NCI-H446 (cell line): ENCODE measurements at regions not wholly inside any gene's neighbourhood (a gene's known extent, or its start where the extent isn't known, plus 50 kb on each side); places are given as distances from the start of the nearest gene placed in this dataset.

Source experiments
- DNase-seq, 2 experiments: peaks; one replicate each; lab custom pipeline; 2025; lab: John Stamatoyannopoulos, UW

DNA sequence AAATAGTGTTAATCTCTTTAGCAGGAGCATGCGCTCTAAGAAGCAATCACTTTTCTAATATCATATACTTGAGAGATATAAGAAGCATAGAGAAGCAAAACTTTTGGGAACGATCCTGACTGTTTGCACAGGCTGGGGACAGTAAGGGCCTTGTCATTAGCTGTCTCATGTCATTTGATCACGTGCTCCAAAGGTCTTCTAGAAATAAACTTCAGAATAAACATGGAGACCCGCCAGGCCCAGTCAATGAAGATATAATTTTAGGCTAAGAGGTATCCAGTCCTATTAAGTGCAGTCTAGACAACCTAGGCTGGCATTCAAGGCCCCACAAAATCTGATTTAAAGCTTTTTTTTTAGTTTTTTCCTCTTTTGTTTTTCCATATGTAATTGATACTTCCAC, 111.0 kb upstream of the APC start:
- DNase-seq: no peak

- no peak for DNase-seq
These were observed 109.3 kb upstream of the APC start for GRCh38 chr5:112628214-112628980.

DNA sequence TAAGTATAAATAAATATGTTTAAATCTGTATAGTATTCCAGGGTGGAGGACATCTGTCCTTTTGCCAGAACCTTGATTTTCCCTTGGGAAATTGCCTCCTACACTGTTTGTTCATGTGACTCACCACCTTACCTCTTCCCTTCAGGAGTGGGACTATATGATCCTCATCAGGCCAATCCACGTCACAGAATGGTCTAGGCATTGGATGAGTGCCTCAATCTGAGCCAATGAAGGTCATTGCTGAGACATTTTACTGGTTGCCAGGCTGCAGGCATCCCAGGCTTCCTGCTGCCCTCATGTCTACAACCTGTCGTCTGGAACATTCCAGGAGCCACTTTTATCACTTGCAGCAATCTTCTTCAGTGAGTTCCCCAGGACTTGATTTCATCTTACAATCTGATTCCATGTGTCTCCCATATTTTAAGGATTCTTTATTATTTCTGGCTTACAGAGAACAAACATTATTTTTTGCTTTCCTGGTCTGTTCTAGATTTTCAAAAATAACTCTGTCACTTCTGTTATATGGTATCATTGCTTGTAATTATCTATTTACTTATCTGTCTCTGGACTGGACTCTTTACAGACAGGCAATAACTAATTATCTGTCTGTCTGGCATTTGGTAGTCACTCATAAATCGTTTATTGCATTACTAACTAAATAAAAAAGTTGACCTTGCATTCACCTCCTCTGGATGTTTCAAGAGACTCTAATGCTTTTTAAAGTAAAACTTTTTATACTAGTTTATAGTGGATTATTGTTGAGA, 107.3 kb upstream of the APC start:
- no peak for DNase-seq

DNA sequence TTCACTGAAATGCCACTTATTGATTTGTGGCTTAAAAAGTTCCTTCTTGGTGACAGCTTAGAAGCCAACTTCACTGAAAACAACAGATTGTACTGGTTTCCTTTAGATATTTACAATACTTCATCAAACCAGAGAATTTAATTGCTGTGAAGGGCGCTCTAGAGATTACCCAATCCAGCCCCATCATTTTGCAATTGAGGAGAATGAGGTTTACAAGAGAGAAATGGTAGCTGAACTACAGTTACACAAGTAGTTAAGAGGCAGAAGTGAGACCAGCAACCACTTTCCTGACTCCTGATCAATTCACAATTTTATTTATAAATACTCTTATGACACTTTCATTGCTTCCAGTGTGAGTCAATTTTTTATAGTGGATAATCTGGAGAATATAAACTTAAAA, 103.5 kb upstream of the APC start:
- DNase-seq: no peak

DNA sequence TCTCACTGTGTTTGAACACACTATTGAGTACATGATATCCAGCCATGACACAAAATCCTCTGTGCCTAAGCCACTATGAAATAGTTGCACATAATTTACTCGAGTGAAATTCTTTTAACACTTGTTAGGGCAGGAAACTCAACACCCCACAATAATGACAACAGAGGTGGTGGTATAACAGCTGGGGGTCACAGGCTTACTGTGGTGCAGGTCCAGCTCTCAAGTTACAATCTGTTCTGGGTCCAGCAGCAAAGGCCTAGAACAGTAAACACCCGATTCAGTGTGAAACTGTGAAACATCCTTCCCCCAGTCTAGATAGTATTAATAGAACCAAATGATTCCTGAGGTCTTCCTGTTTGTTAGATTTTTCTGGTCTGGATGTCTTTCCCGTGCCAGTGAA, 102.9 kb upstream of the APC start:
- no peak for DNase-seq

DNA sequence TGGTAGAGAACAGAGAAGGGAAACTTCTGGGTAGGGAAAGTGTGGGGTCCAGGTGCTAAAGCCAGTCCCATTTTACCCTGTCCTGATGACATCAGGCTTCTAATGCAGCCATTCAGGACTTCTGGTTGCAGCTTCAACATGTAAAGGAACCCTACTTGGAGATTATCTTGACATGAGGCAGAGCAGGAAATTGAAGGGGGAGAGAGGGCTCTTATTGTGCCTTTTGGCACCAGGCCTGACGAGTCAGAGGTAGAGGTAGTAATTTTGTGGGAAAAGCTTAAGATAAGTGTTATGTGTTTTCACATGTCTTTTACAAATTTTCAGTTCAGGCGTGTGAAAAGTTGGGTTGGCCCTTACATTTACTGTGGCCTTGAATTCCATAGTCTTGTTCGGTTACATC, 102.4 kb upstream of the APC start:
- no peak for DNase-seq

GRCh38 chr5:112635771-112636731, 101.6 kb upstream of the APC start:
- DNase-seq: no peak

GRCh38 chr5:112636751-112637150, 100.9 kb upstream of the APC start:
- peak in 1 of 2 experiments; percentile 19 for DNase-seq

- peak in 1 of 2 experiments; percentile 19 for DNase-seq
These were observed 100.3 kb upstream of the APC start for GRCh38 chr5:112637343-112637742.

GRCh38 chr5:112640546-112640945, 97.1 kb upstream of the APC start:
- no peak for DNase-seq

DNA sequence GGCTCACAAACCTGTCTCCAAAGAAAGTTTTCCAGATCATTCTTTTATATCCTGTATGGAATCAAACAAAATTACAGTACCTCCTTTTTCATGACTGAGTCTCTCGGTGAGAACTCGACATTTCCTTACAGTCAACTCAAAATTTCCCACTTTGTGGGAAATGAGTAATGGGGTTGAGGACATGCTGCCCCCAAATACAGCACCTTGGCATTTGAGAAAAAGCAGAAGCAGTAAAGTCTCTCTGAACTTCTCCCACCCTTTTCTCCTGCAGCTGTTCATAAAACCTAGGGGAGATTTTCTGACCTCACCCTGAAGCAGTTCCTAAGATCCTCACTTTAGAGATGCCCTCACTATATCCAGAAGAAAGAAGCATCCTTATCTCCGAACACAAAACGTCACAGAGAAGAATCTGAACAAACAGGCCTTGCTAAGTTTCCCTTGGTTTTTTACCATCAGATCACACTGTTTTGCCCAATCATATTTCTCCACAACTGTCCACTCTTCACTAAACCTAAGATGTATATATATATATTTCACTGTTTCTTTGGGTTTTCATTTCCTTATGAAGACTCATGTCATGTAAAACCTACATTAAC, 96.1 kb upstream of the APC start:
- DNase-seq: no peak

DNA sequence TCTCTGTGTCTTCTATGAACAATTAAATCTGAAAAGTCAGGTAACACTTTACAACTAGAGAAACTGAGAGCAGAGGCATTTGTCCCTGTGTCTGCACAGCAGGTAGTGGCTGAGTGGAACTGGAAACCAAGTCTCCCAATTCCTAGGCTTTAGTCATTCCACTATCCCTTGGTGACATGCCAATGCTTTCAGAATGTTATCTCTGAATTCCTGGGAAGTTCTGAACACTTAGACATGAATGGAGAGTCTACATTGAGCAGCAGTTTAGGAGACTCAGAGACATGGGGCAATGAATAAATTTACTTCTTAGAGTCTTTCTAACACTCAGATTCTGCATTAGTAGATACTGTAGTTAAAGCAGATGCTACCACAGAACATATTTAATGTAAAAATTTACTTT, 94.8 kb upstream of the APC start:
- no peak for DNase-seq

DNA sequence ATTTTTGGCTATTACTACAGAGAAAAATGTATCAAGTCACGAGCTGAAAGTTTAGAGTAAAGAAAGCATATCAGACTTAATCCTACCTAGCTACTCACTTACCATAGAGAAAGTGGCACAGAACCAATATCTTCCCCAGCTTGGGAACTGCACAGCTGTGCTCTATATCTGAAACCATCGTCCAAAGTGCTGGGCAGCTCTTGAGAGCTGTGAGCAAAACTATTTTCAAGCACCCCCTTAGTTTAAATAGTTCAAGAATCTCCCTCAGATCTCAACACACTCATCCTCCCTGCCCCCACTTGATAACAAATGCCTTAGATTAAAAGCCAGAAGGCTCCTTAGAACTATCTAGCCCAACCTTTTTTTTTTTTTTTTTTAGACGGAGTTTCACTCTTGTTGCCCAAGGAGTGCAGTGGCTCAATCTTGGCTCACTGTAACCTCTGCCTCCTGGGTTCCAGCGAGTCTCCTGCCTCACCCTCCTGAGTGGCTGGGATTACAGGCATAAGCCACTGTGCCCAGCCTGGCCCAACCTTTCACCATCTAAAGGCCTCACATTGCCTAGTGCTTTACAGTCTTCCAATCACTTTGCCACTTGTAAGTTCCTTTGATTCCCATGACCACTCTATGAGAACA, 94.2 kb upstream of the APC start:
- no peak for DNase-seq

DNA sequence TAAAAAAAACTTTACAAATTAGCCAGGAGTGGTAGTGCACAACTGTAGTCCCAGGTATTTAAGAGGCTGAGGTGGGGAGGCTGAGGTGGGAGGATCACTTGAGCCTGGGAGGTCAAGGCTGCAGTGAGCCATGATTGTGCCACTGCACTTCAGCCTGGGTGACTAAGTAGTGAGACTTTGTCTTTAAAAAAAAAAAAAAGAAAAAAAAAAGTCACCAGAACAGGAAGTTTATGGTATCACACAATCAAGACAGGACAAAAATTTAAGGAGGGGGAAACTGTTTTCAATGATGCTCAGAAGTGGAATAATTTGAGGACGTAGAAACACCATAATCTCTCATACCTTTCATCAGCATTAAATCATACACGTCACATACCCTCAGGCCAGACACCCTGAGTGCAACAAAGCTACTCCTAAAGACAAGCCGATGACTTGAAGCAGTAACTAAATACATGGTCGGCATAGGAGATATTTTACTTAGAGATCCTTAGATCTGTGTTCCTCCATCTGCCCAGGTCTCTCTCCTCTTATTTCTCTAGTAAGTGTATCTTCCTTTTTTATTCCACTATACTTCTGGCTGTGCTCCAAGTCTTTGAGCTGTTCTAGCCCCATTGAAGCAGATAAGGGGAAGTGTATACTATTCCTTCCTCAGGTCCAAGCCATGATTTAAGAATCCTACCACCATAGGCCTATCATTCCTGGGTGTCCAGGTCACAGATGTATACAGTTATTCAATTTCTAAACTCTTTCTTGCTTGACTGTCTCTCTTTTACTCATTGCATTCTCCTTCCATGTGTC, 91.3 kb upstream of the APC start:
- no peak for DNase-seq

- DNase-seq: no peak
These were observed 90.3 kb upstream of the APC start for GRCh38 chr5:112647428-112647827.

- no peak for DNase-seq
These were observed 89.4 kb upstream of the APC start for GRCh38 chr5:112648264-112648663.

GRCh38 chr5:112649882-112650281, 87.8 kb upstream of the APC start:
- DNase-seq: no peak

GRCh38 chr5:112653638-112654205, 84.0 kb upstream of the APC start:
- no peak for DNase-seq

DNA sequence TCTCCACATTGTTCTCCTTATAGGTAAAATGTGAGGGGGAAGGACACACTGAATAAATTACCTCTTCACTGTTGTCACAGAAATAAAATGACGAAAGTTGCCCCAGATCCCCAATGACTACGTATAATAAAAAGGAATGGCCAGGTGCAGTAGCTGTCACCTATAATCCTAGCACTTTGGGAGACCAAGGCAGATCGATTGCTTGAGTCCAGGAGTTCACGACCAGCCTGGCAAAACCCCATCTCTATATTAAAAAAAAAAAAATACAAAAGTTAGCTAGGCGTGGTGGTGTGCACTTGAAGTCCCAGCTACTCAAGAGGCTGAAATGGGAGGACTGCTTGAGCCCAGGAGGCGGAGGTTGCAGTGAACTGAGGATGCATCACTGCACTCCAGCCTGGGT, 82.2 kb upstream of the APC start:
- DNase-seq: no peak

DNA sequence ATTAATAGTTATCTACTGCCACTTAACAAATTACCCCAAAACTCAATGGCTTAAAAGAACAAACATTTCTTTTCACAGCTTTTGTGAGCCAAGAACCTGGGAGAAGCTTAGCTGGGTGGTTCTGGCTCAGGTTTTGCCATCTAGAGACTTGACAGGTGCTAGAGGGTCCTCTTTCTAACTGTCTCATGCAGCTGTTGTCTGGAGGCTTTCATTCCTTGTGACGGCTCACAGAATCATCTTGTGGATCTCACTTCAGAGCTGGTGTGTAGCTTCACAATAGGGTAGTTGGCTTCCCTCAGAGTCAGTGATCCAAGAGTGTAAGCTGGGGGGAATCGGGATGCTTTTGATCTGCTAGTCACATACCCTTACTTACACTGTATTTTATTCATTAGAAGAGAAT, 81.2 kb upstream of the APC start:
- DNase-seq: no peak
